ENCODE measurements at regions not wholly inside any gene's neighbourhood (a gene's known extent, or its start where the extent isn't known, plus 50 kb on each side); places are given as distances from the start of the nearest gene placed in this dataset.

DNA sequence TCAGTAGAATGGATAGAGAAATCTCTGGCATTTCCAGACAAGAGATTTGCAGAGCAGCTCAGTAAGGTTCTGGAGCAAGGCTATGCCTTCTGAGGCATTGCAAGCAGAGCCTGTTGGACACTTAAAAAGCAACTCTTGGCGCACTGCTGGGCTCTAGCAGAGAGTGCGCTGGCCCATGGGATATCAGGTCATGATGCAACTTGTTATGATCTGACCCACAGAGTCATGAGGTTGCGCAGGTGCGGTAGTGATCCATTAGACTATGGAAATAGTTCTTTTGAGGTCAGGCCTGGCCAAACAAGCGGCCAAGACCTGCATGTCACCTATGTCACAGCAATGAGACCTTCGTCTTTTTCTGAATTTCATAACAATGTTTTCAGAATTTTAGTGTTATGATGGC, 168.6 kb downstream of the TMTC3 start:
- TF ChIP-seq, protein P1, sequence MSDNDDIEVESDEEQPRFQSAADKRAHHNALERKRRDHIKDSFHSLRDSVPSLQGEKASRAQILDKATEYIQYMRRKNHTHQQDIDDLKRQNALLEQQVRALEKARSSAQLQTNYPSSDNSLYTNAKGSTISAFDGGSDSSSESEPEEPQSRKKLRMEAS (IDR thresholded peaks at IDR 0.05; ENCODE audit: insufficient read depth, insufficient read length): no peak
- TF ChIP-seq MYC (IDR thresholded peaks at IDR 0.05; ENCODE audit: low read depth, low read length) (no peak), JUN (IDR thresholded peaks at IDR 0.05; ENCODE audit: borderline replicate concordance, insufficient read depth, insufficient read length, low read depth) (no peak), FOS (IDR thresholded peaks at IDR 0.05; ENCODE audit: borderline replicate concordance, insufficient read depth, low read length) (no peak), POLR2AphosphoS5 (IDR thresholded peaks at IDR 0.05; ENCODE audit: insufficient read depth, low read depth, low read length) (no peak), GATA2 (IDR thresholded peaks at IDR 0.05; ENCODE audit: insufficient read depth, insufficient read length, low read depth, low read length) (no peak), POLR2A (IDR thresholded peaks at IDR 0.05; ENCODE audit: low read depth, low read length) (no peak), EZH2 (IDR thresholded peaks at IDR 0.05; ENCODE audit: borderline replicate concordance, low read depth, low read length, severe bottlenecking) (no peak)
- TF ChIP-seq, protein P2, sequence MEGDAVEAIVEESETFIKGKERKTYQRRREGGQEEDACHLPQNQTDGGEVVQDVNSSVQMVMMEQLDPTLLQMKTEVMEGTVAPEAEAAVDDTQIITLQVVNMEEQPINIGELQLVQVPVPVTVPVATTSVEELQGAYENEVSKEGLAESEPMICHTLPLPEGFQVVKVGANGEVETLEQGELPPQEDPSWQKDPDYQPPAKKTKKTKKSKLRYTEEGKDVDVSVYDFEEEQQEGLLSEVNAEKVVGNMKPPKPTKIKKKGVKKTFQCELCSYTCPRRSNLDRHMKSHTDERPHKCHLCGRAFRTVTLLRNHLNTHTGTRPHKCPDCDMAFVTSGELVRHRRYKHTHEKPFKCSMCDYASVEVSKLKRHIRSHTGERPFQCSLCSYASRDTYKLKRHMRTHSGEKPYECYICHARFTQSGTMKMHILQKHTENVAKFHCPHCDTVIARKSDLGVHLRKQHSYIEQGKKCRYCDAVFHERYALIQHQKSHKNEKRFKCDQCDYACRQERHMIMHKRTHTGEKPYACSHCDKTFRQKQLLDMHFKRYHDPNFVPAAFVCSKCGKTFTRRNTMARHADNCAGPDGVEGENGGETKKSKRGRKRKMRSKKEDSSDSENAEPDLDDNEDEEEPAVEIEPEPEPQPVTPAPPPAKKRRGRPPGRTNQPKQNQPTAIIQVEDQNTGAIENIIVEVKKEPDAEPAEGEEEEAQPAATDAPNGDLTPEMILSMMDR (IDR thresholded peaks at IDR 0.05; ENCODE audit: extremely low read depth in 1 of 2, insufficient read depth in 1 of 2, low read depth in 1 of 2, low read length in 2 of 2): no peak
- Histone ChIP-seq H3K9me1 (replicated peaks; ENCODE audit: control insufficient read depth, extremely low read depth, insufficient read depth, low read length) (no peaks in the 10 kb centered on the region), H3K36me3 (ENCODE audit: control insufficient read depth in 2 of 2, extremely low read depth in 1 of 2, insufficient read depth in 2 of 2, low read length in 2 of 2) (no peaks in the 10 kb centered on the region), H2AFZ (ENCODE audit: low read depth, low read length) (no peak overlapping the region), H3K4me3 (replicated peaks in 1 of 3; ENCODE audit: insufficient read depth in 1 of 3, low read depth in 1 of 3, low read length in 3 of 3) (no peak overlapping the region), H4K20me1 (replicated peaks; ENCODE audit: control insufficient read depth, extremely low read depth, insufficient read depth, low read length) (no peaks in the 10 kb centered on the region), H3K27ac (ENCODE audit: insufficient read depth, low read depth, low read length) (peak overlapping the region; percentile 88), H3K9ac (replicated peaks; ENCODE audit: extremely low read depth, insufficient read depth, low read length) (no peak overlapping the region), H3K4me2 (ENCODE audit: insufficient read depth, low read length) (no peak overlapping the region), H3K4me1 (ENCODE audit: control insufficient read depth, extremely low read depth, insufficient read depth, low read length) (peaks cover 27% of the 10 kb centered on the region), H3K79me2 (ENCODE audit: control insufficient read depth, insufficient read depth, low read length) (no peaks in the 10 kb centered on the region), H3K9me3 (replicated peaks; ENCODE audit: control insufficient read depth, insufficient read depth, low read length) (no peaks in the 10 kb centered on the region), H3K27me3 (ENCODE audit: control insufficient read depth in 2 of 2, insufficient read depth in 2 of 2, low read length in 2 of 2) (no peaks in the 10 kb centered on the region)
- intact Hi-C loops (cut with micrococcal nuclease): no loop called here
- FAIRE-seq (no peak), DNase-seq (ENCODE audit: low read depth, low spot score) (peak; percentile 55)
- CTCF ChIA-PET: interaction anchor here (1.6 to 2.1 kb wide), 2 partner anchors 11 to 14 kb away, joined by 3 to 7 read pairs; no protein-coding TSS in a partner anchor
- POLR2A ChIA-PET: no interaction called here
- dilution Hi-C loops (cut with MboI; ENCODE audit: extremely low pct_ligation_motif_present, low sequenced_read_pairs): no loop called here
- no TSS peak for BruUV-seq (replicated peaks)

All from endothelial cell of umbilical vein (primary cell).